Endothelial cell of umbilical vein (primary cell): ENCODE measurements at regions not wholly inside any gene's neighbourhood (a gene's known extent, or its start where the extent isn't known, plus 50 kb on each side); places are given as distances from the start of the nearest gene placed in this dataset.

Experiments
- BruUV-seq: library from RNA; stranded (reverse); fragments of 400-500 nt; replicated peaks from 2 replicates; lab custom pipeline; 2021; lab: Mats Ljungman, UMichigan
- CTCF ChIA-PET: fragments of 300-600, 350-600 bp; sonication (Branson Sonifier 250); formaldehyde crosslinking; loops from one replicate; lab custom pipeline; 2021; ENCODE audit warnings: antibody characterized with exemption, inconsistent platforms; lab: Charles Lee
- POLR2A ChIA-PET: fragments of 300-600, 350-600 bp; sonication (Branson Sonifier 250); formaldehyde crosslinking; loops from one replicate; lab custom pipeline; 2021; ENCODE audit warnings: antibody characterized with exemption, inconsistent platforms; lab: Charles Lee
- DNase-seq: peaks from one replicate; pipeline ENCODE4 v3.0.0-alpha.2; 2011; ENCODE audit warnings: low read depth, low spot score
- FAIRE-seq: peaks from 2 replicates; lab custom pipeline; 2011; peaks lifted over from hg19 to GRCh38; lab: Jason Lieb, UNC
- H2AFZ ChIP-seq: 2 replicates; pipeline ENCODE4 v1.6.0; 2012; ENCODE audit warnings: low read depth, low read length, control low read depth, inconsistent platforms
- H3K27ac ChIP-seq: 2 replicates; pipeline ENCODE4 v1.5.1; 2011; ENCODE audit warnings: low read depth, mild to moderate bottlenecking, control low read depth, low read length, moderate library complexity; ENCODE audit not compliant: insufficient read depth
- H3K27me3 ChIP-seq, 2 experiments: 2 replicates each; pipeline versions ENCODE4 v1.6.0 to v1.6.1; 2011; ENCODE audit warnings: low read length in 2 of 2, mixed read lengths in 1 of 2; ENCODE audit not compliant: control insufficient read depth in 2 of 2, insufficient read depth in 2 of 2
- H3K36me3 ChIP-seq, 2 experiments: 2 replicates in 1 of 2; 3 replicates in 1 of 2; pipeline ENCODE4 v1.5.1; 2011; ENCODE audit warnings: low read length in 2 of 2, mild to moderate bottlenecking in 1 of 2, moderate library complexity in 1 of 2; ENCODE audit not compliant: control insufficient read depth in 2 of 2, insufficient read depth in 2 of 2; ENCODE audit errors: extremely low read depth in 1 of 2
- H3K4me1 ChIP-seq: 3 replicates; pipeline ENCODE4 v1.5.1; 2011; ENCODE audit warnings: mild to moderate bottlenecking, low read length; ENCODE audit not compliant: control insufficient read depth, insufficient read depth; ENCODE audit errors: extremely low read depth
- H3K4me2 ChIP-seq: 2 replicates; pipeline ENCODE4 v1.6.1; 2011; ENCODE audit warnings: low read length, control low read depth, mixed read lengths; ENCODE audit not compliant: insufficient read depth
- H3K4me3 ChIP-seq, 3 experiments: fragments of 200-600 bp in 1 of 3; sonication (generic), shearing (Covaris generic) in 1 of 3; replicated peaks in 1 of 3; 2 replicates each; pipeline ENCODE4 v1.5.1; 2011 to 2016; ENCODE audit warnings: control low read depth in 3 of 3, low read length in 3 of 3, mild to moderate bottlenecking in 2 of 3, inconsistent platforms in 1 of 3, low read depth in 1 of 3, moderate library complexity in 1 of 3; ENCODE audit not compliant: insufficient read depth in 1 of 3
- H3K79me2 ChIP-seq: 2 replicates; pipeline ENCODE4 v1.6.0; 2012; ENCODE audit warnings: low read length, inconsistent platforms; ENCODE audit not compliant: control insufficient read depth, insufficient read depth
- H3K9ac ChIP-seq: replicated peaks from 2 replicates; pipeline ENCODE3; 2011; ENCODE audit warnings: low read length, control low read depth; ENCODE audit not compliant: insufficient read depth; ENCODE audit errors: extremely low read depth
- H3K9me1 ChIP-seq: replicated peaks from 3 replicates; pipeline ENCODE4 v1.6.0; 2011; ENCODE audit warnings: mild to moderate bottlenecking, low read length; ENCODE audit not compliant: control insufficient read depth, insufficient read depth; ENCODE audit errors: extremely low read depth
- H3K9me3 ChIP-seq: replicated peaks from 2 replicates; pipeline ENCODE4 v1.5.1; 2012; ENCODE audit warnings: low read length, inconsistent platforms; ENCODE audit not compliant: control insufficient read depth, insufficient read depth
- H4K20me1 ChIP-seq: replicated peaks from 2 replicates; pipeline ENCODE3; 2011; ENCODE audit warnings: mild to moderate bottlenecking, low read length; ENCODE audit not compliant: control insufficient read depth, insufficient read depth; ENCODE audit errors: extremely low read depth
- CTCF ChIP-seq, 2 donors: IDR thresholded peaks; 1 replicate in 1 of 2; 2 replicates in 1 of 2; pipeline ENCODE4 v1.5.1; 2011; ENCODE audit warnings: low read length in 2 of 2, mild to moderate bottlenecking in 2 of 2, moderate library complexity in 2 of 2, control low read depth in 1 of 2, inconsistent platforms in 1 of 2, low read depth in 1 of 2; ENCODE audit not compliant: insufficient read depth in 1 of 2; ENCODE audit errors: extremely low read depth in 1 of 2
- EZH2 ChIP-seq: IDR thresholded peaks from 2 replicates; pipeline ENCODE4 v1.6.1; 2012; ENCODE audit warnings: borderline replicate concordance, low read depth, mild to moderate bottlenecking, moderate library complexity, low read length, inconsistent platforms; ENCODE audit not compliant: severe bottlenecking
- FOS ChIP-seq: IDR thresholded peaks from 2 replicates; pipeline ENCODE4 v1.6.1; 2011; ENCODE audit warnings: mild to moderate bottlenecking, low read length, moderate library complexity, borderline replicate concordance; ENCODE audit not compliant: insufficient read depth
- GATA2 ChIP-seq: IDR thresholded peaks from 2 replicates; pipeline ENCODE4 v1.7.0; 2011; ENCODE audit warnings: low read depth, mild to moderate bottlenecking, moderate library complexity, mixed read lengths, low read length; ENCODE audit not compliant: insufficient read length, insufficient read depth
- JUN ChIP-seq: IDR thresholded peaks from 2 replicates; pipeline ENCODE4 v1.6.1; 2011; ENCODE audit warnings: borderline replicate concordance, low read depth; ENCODE audit not compliant: insufficient read length, insufficient read depth
- MAX ChIP-seq: IDR thresholded peaks from 2 replicates; pipeline ENCODE4 v1.6.1; 2011; ENCODE audit not compliant: insufficient read depth, insufficient read length
- MYC ChIP-seq: IDR thresholded peaks from one replicate; pipeline ENCODE4 v1.6.1; 2011; ENCODE audit warnings: mild to moderate bottlenecking, low read depth, low read length
- POLR2A ChIP-seq: IDR thresholded peaks from 2 replicates; pipeline ENCODE4 v1.6.1; 2012; ENCODE audit warnings: low read depth, mild to moderate bottlenecking, control low read depth, low read length
- POLR2AphosphoS5 ChIP-seq: IDR thresholded peaks from 2 replicates; pipeline ENCODE4 v1.6.1; 2012; ENCODE audit warnings: low read depth, mild to moderate bottlenecking, control low read depth, low read length, moderate library complexity; ENCODE audit not compliant: insufficient read depth
- dilution Hi-C: fragments of 300-500 bp; cut with MboI; formaldehyde crosslinking; loops from one replicate; pipeline ENCODE4 v1.15.0; 2019; ENCODE audit warnings: low sequenced_read_pairs; ENCODE audit not compliant: extremely low pct_ligation_motif_present
- intact Hi-C: fragments of 100-400 bp; cut with micrococcal nuclease; formaldehyde crosslinking; loops from one replicate; pipeline ENCODE4 v1.10.0; 2022

- POLR2A ChIA-PET: no interaction called here
- no peak overlapping the region for H3K4me2 ChIP-seq
- H3K27me3 ChIP-seq: no peaks in the 10 kb centered on the region
- no peaks in the 10 kb centered on the region for H3K79me2 ChIP-seq
- BruUV-seq: no TSS peak
- no peaks in the 10 kb centered on the region for H4K20me1 ChIP-seq
- H3K4me1 ChIP-seq: no peaks in the 10 kb centered on the region
- no peak overlapping the region for H3K9ac ChIP-seq
- FAIRE-seq (no peak), DNase-seq (no peak)
- dilution Hi-C loops (no loop called here), intact Hi-C loops (no loop called here)
- CTCF ChIA-PET: no interaction called here
- H3K4me3 ChIP-seq: no peak overlapping the region
- no peaks in the 10 kb centered on the region for H3K36me3 ChIP-seq
- H2AFZ ChIP-seq: no peak overlapping the region
- H3K9me3 ChIP-seq: peaks cover 2% of the 10 kb centered on the region
- no peak overlapping the region for H3K27ac ChIP-seq
- no peak for TF ChIP-seq POLR2A
- no peak for TF ChIP-seq EZH2
- no peak for TF ChIP-seq CTCF (IDR thresholded peaks at IDR 0.05; ENCODE audit: extremely low read depth in 1 of 2, insufficient read depth in 1 of 2, low read depth in 1 of 2, low read length in 2 of 2)
- TF ChIP-seq POLR2AphosphoS5: no peak
- no peak for TF ChIP-seq MYC
- no peak for TF ChIP-seq JUN
- no peak for TF ChIP-seq MAX
- TF ChIP-seq FOS: no peak
- no peak for TF ChIP-seq GATA2
- no peaks in the 10 kb centered on the region for H3K9me1 ChIP-seq
Observed at GRCh38 chr2:125107446-125107845, 1082.4 kb downstream of the CNTNAP5 start.
